ENCODE measurements at regions not wholly inside any gene's neighbourhood (a gene's known extent, or its start where the extent isn't known, plus 50 kb on each side); places are given as distances from the start of the nearest gene placed in this dataset.

GRCh38 chr2:46847185-46847710 is 68.4 kb downstream of the MCFD2 start:
- TF ChIP-seq CTCF (IDR thresholded peaks at IDR 0.05; ENCODE audit: extremely low read depth in 1 of 2, insufficient read depth in 1 of 2, low read depth in 1 of 2, low read length in 2 of 2): no peak
- peak; percentile 57 for TF ChIP-seq POLR2AphosphoS5 (IDR thresholded peaks at IDR 0.05; ENCODE audit: insufficient read depth, low read depth, low read length)
- no peak for TF ChIP-seq JUN (IDR thresholded peaks at IDR 0.05; ENCODE audit: borderline replicate concordance, insufficient read depth, insufficient read length, low read depth)
- no peak for TF ChIP-seq EZH2 (IDR thresholded peaks at IDR 0.05; ENCODE audit: borderline replicate concordance, low read depth, low read length, severe bottlenecking)
- TF ChIP-seq POLR2A (IDR thresholded peaks at IDR 0.05; ENCODE audit: low read depth, low read length): no peak
- no peak for TF ChIP-seq FOS (IDR thresholded peaks at IDR 0.05; ENCODE audit: borderline replicate concordance, insufficient read depth, low read length)
- TF ChIP-seq MYC (IDR thresholded peaks at IDR 0.05; ENCODE audit: low read depth, low read length): no peak
